Calu3 (cell line): ENCODE measurements at regions not wholly inside any gene's neighbourhood (a gene's known extent, or its start where the extent isn't known, plus 50 kb on each side); places are given as distances from the start of the nearest gene placed in this dataset.

Source experiments
- BruUV-seq: library from RNA; stranded (reverse); fragments of 400-500 nt; replicated peaks from 2 replicates; lab custom pipeline; 2021; lab: Mats Ljungman, UMichigan
- CTCF ChIA-PET: fragments of 300-600 bp; sonication (Branson Sonifier 250); formaldehyde crosslinking; loops from one replicate; lab custom pipeline; 2022; ENCODE audit warnings: antibody characterized with exemption; lab: Charles Lee
- DNase-seq: peaks from one replicate; pipeline ENCODE4 v3.0.0; 2022
- H3K27ac Mint-ChIP-seq: one replicate; pipeline ENCODE4 v1.8.0; 2022; ENCODE audit warnings: mixed read lengths; ENCODE audit not compliant: unreplicated experiment
- H3K27me3 Mint-ChIP-seq: one replicate; pipeline ENCODE4 v1.8.0; 2022; ENCODE audit warnings: mixed read lengths; ENCODE audit not compliant: unreplicated experiment
- H3K36me3 Mint-ChIP-seq: one replicate; pipeline ENCODE4 v1.8.0; 2022; ENCODE audit warnings: mild to moderate bottlenecking, moderate library complexity, mixed read lengths; ENCODE audit not compliant: insufficient read depth, unreplicated experiment
- H3K4me1 Mint-ChIP-seq: one replicate; pipeline ENCODE4 v1.8.0; 2022; ENCODE audit warnings: mild to moderate bottlenecking, low read depth, mixed read lengths; ENCODE audit not compliant: unreplicated experiment
- H3K4me3 Mint-ChIP-seq: one replicate; pipeline ENCODE4 v1.8.0; 2022; ENCODE audit warnings: mild to moderate bottlenecking, low read depth, moderate library complexity, mixed read lengths; ENCODE audit not compliant: unreplicated experiment
- H3K9me3 Mint-ChIP-seq: one replicate; pipeline ENCODE4 v1.8.0; 2022; ENCODE audit warnings: low read depth, mixed read lengths; ENCODE audit not compliant: unreplicated experiment
- intact Hi-C: fragments of 100-400 bp; cut with micrococcal nuclease; formaldehyde crosslinking; loops from one replicate; pipeline ENCODE4 v1.10.0; 2022; ENCODE audit not compliant: unreplicated experiment
- TF ChIP-seq, protein P1 (sequence below): fragments of 200-600 bp; IDR thresholded peaks from one replicate; pipeline ENCODE4 v1.8.0; 2022; ENCODE audit warnings: antibody characterized with exemption; ENCODE audit not compliant: unreplicated experiment

GRCh38 chr11:69366591-69366990 is 72.6 kb downstream of the MYEOV start:
- no TSS peak for BruUV-seq
- CTCF ChIA-PET: interaction anchor here (1.0 kb wide), 1 partner anchor 85 kb away, joined by 4 read pairs; no protein-coding TSS in a partner anchor
- Mint-ChIP-seq H3K36me3 (peaks cover 22% of the 10 kb centered on the region), H3K4me1 (peaks cover 44% of the 10 kb centered on the region), H3K4me3 (no peak overlapping the region), H3K9me3 (peaks cover 9% of the 10 kb centered on the region), H3K27me3 (no peaks in the 10 kb centered on the region), H3K27ac (no peak overlapping the region)
- TF ChIP-seq, protein P1, sequence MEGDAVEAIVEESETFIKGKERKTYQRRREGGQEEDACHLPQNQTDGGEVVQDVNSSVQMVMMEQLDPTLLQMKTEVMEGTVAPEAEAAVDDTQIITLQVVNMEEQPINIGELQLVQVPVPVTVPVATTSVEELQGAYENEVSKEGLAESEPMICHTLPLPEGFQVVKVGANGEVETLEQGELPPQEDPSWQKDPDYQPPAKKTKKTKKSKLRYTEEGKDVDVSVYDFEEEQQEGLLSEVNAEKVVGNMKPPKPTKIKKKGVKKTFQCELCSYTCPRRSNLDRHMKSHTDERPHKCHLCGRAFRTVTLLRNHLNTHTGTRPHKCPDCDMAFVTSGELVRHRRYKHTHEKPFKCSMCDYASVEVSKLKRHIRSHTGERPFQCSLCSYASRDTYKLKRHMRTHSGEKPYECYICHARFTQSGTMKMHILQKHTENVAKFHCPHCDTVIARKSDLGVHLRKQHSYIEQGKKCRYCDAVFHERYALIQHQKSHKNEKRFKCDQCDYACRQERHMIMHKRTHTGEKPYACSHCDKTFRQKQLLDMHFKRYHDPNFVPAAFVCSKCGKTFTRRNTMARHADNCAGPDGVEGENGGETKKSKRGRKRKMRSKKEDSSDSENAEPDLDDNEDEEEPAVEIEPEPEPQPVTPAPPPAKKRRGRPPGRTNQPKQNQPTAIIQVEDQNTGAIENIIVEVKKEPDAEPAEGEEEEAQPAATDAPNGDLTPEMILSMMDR: no peak
- intact Hi-C loops: no loop called here
- DNase-seq: no peak

- Mint-ChIP-seq H3K4me1 (peaks cover 36% of the 10 kb centered on the region), H3K36me3 (peaks cover 24% of the 10 kb centered on the region), H3K27ac (no peak overlapping the region), H3K27me3 (no peaks in the 10 kb centered on the region), H3K9me3 (peaks cover 9% of the 10 kb centered on the region), H3K4me3 (no peak overlapping the region)
- DNase-seq: no peak
- CTCF ChIA-PET: no interaction called here
- TF ChIP-seq, protein P1: no peak
- intact Hi-C loops: no loop called here
- no TSS peak for BruUV-seq
These were observed 73.4 kb downstream of the MYEOV start for GRCh38 chr11:69367211-69367964.

- intact Hi-C loops: no loop called here
- no peak for DNase-seq
- Mint-ChIP-seq H3K4me1 (peaks cover 34% of the 10 kb centered on the region), H3K9me3 (peaks cover 9% of the 10 kb centered on the region), H3K27ac (peak overlapping the region; percentile 8), H3K4me3 (no peak overlapping the region), H3K36me3 (peaks cover 27% of the 10 kb centered on the region), H3K27me3 (no peaks in the 10 kb centered on the region)
- TF ChIP-seq, protein P1: no peak
- no TSS peak for BruUV-seq
- CTCF ChIA-PET: no interaction called here
These were observed 74.3 kb downstream of the MYEOV start for GRCh38 chr11:69368119-69368880.

DNA sequence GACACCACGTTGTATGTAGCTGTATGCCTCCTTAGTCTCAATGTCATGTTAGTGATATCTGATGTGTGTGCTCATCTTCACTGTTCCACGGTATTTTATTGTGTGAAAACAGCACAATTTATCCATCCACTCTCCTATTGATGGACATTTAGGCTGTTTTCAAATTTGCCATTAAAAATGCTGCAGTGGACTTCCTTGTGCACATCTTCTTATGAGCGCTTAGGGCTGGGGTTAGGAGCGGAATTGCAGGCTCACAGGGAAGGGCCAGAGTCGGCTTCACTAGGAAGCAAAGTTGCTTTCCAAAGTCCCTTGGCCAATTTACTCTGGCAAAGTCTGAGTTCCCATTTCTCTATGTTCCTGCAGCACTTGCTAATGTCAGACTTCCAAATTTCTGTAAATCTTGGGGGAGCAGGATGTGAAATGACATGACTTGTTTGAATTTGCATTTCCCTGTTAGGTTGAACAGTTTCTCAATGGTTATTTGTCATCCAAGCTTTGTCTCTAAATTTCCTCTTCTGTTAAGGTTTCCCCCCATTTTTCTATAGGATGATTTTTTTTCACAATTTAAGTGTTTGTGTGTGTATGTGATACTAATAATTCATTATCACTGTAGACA is 75.4 kb downstream of the MYEOV start:
- intact Hi-C loops: no loop called here
- H3K36me3 Mint-ChIP-seq: peaks cover 27% of the 10 kb centered on the region
- no peak for DNase-seq
- no peaks in the 10 kb centered on the region for H3K27me3 Mint-ChIP-seq
- peaks cover 34% of the 10 kb centered on the region for H3K4me1 Mint-ChIP-seq
- peaks cover 9% of the 10 kb centered on the region for H3K9me3 Mint-ChIP-seq
- H3K27ac Mint-ChIP-seq: peak overlapping the region; percentile 15
- no peak overlapping the region for H3K4me3 Mint-ChIP-seq
- BruUV-seq: no TSS peak
- CTCF ChIA-PET: no interaction called here
- TF ChIP-seq, protein P1: no peak
